OCI-LY3 (cell line): ENCODE measurements at regions not wholly inside any gene's neighbourhood (a gene's known extent, or its start where the extent isn't known, plus 50 kb on each side); places are given as distances from the start of the nearest gene placed in this dataset.

Experiments used
- EZH2phosphoT487 ChIP-seq: fragments of 200-600 bp; shearing (Covaris generic); IDR thresholded peaks from 2 replicates; pipeline ENCODE4 v1.6.1; 2018; ENCODE audit warnings: antibody characterized with exemption, mixed run types, low read depth
- TF ChIP-seq, protein P1 (sequence below): fragments of 200-600, 300-600 bp; sonication (generic); IDR thresholded peaks from 2 replicates; pipeline ENCODE4 v1.5.1; 2014; ENCODE audit warnings: antibody characterized with exemption, low read length, low read depth

DNA sequence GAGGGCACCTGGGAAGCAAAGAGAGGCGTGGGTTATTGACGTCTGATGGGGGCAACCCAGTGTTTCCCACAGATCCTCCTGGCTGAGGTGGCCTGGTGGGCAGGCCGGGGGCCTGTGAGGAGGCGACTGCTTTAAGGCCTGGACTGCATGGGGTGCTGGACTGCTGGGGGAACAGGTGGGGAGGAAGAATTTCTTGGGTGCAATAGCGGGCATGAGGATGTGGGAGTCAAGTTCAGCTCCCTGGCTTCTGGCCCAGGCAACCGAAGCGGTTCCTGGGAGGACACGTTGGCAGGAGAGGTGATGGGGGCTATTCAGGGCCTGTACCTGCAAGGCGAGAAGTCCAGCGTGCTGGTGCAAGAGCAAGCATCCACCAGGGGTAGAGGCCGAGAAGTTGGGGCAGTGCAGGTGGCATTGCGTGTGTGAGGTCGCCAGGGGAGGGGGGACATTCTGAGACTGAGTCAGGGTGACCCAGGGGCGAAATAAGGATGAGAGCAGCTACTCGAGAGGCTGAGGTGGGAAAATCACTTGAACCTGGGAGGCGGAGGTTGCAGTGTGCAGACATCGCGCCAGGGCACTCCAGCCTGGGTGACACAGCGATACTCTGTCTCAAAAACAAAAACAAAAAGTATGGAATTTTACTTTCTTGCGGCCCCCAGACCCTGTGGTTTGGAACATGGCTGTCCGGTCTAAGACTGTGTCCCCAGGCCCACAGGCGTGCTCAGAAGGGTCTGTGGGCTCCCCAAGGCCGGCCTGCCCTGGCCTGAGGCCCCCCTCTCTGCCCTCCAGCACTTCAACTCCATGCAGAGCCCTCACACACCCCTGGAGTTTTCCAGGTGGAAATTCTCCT, 53.6 kb upstream of the ELN start:
- TF ChIP-seq, protein P1, sequence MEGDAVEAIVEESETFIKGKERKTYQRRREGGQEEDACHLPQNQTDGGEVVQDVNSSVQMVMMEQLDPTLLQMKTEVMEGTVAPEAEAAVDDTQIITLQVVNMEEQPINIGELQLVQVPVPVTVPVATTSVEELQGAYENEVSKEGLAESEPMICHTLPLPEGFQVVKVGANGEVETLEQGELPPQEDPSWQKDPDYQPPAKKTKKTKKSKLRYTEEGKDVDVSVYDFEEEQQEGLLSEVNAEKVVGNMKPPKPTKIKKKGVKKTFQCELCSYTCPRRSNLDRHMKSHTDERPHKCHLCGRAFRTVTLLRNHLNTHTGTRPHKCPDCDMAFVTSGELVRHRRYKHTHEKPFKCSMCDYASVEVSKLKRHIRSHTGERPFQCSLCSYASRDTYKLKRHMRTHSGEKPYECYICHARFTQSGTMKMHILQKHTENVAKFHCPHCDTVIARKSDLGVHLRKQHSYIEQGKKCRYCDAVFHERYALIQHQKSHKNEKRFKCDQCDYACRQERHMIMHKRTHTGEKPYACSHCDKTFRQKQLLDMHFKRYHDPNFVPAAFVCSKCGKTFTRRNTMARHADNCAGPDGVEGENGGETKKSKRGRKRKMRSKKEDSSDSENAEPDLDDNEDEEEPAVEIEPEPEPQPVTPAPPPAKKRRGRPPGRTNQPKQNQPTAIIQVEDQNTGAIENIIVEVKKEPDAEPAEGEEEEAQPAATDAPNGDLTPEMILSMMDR: no peak
- TF ChIP-seq EZH2phosphoT487: no peak
